ENCODE measurements at regions not wholly inside any gene's neighbourhood (a gene's known extent, or its start where the extent isn't known, plus 50 kb on each side); places are given as distances from the start of the nearest gene placed in this dataset.

- no peak for ATAC-seq (replicated peaks)
- H3K27me3 Mint-ChIP-seq = no peaks in the 10 kb centered on the region
- no peak overlapping the region for H3K27ac Mint-ChIP-seq
- H3K9me3 Mint-ChIP-seq = no peaks in the 10 kb centered on the region
- no peaks in the 10 kb centered on the region for H3K36me3 Mint-ChIP-seq (ENCODE audit: low read depth)
- no peak overlapping the region for H3K4me3 Mint-ChIP-seq
- H3K4me1 Mint-ChIP-seq = no peaks in the 10 kb centered on the region
Observed at GRCh38 chr7:17651863-17652385, 288.4 kb downstream of the SNX13 start.

GRCh38 chr7:17654940-17655339 lies 285.4 kb downstream of the SNX13 start:
- Mint-ChIP-seq H3K9me3 (no peaks in the 10 kb centered on the region), H3K4me3 (no peak overlapping the region), H3K36me3 (ENCODE audit: low read depth) (no peaks in the 10 kb centered on the region), H3K27ac (no peak overlapping the region), H3K27me3 (no peaks in the 10 kb centered on the region), H3K4me1 (no peaks in the 10 kb centered on the region)
- no peak for ATAC-seq (replicated peaks)

- Mint-ChIP-seq H3K4me1 (no peaks in the 10 kb centered on the region), H3K27me3 (no peaks in the 10 kb centered on the region), H3K36me3 (ENCODE audit: low read depth) (no peaks in the 10 kb centered on the region), H3K4me3 (no peak overlapping the region), H3K27ac (no peak overlapping the region), H3K9me3 (no peaks in the 10 kb centered on the region)
- no peak for ATAC-seq (replicated peaks)
Observed at GRCh38 chr7:17659126-17659525, 281.2 kb downstream of the SNX13 start.

- no peak for ATAC-seq (replicated peaks)
- Mint-ChIP-seq H3K4me1 (no peaks in the 10 kb centered on the region), H3K4me3 (no peak overlapping the region), H3K36me3 (ENCODE audit: low read depth) (no peaks in the 10 kb centered on the region), H3K9me3 (no peaks in the 10 kb centered on the region), H3K27ac (no peak overlapping the region), H3K27me3 (peaks cover 3% of the 10 kb centered on the region)
Observed at GRCh38 chr7:17660116-17660515, 280.2 kb downstream of the SNX13 start.

- no peak overlapping the region for H3K27ac Mint-ChIP-seq
- H3K36me3 Mint-ChIP-seq (ENCODE audit: low read depth) = no peaks in the 10 kb centered on the region
- H3K4me3 Mint-ChIP-seq = no peak overlapping the region
- no peaks in the 10 kb centered on the region for H3K4me1 Mint-ChIP-seq
- ATAC-seq (replicated peaks) = no peak
- H3K9me3 Mint-ChIP-seq = no peaks in the 10 kb centered on the region
- peaks cover 3% of the 10 kb centered on the region for H3K27me3 Mint-ChIP-seq
Observed at GRCh38 chr7:17661982-17662585, 278.2 kb downstream of the SNX13 start.

GRCh38 chr7:17663061-17663675 lies 277.1 kb downstream of the SNX13 start:
- no peak for ATAC-seq (replicated peaks)
- Mint-ChIP-seq H3K9me3 (no peaks in the 10 kb centered on the region), H3K4me3 (no peak overlapping the region), H3K27me3 (peaks cover 3% of the 10 kb centered on the region), H3K4me1 (no peaks in the 10 kb centered on the region), H3K27ac (no peak overlapping the region), H3K36me3 (ENCODE audit: low read depth) (no peaks in the 10 kb centered on the region)

- Mint-ChIP-seq H3K27me3 (peaks cover 3% of the 10 kb centered on the region), H3K4me1 (no peaks in the 10 kb centered on the region), H3K9me3 (no peaks in the 10 kb centered on the region), H3K4me3 (no peak overlapping the region), H3K36me3 (ENCODE audit: low read depth) (no peaks in the 10 kb centered on the region), H3K27ac (no peak overlapping the region)
- no peak for ATAC-seq (replicated peaks)
Observed at GRCh38 chr7:17665029-17665428, 275.3 kb downstream of the SNX13 start.

- H3K36me3 Mint-ChIP-seq (ENCODE audit: low read depth) = no peaks in the 10 kb centered on the region
- no peaks in the 10 kb centered on the region for H3K9me3 Mint-ChIP-seq
- H3K4me3 Mint-ChIP-seq = no peak overlapping the region
- ATAC-seq (replicated peaks) = no peak
- peaks cover 3% of the 10 kb centered on the region for H3K27me3 Mint-ChIP-seq
- H3K27ac Mint-ChIP-seq = no peak overlapping the region
- H3K4me1 Mint-ChIP-seq = no peaks in the 10 kb centered on the region
Observed at GRCh38 chr7:17668122-17668521, 272.2 kb downstream of the SNX13 start.

GRCh38 chr7:17669204-17669603 lies 271.1 kb downstream of the SNX13 start:
- ATAC-seq (replicated peaks) = no peak
- H3K4me1 Mint-ChIP-seq = no peaks in the 10 kb centered on the region
- peaks cover 3% of the 10 kb centered on the region for H3K27me3 Mint-ChIP-seq
- no peaks in the 10 kb centered on the region for H3K36me3 Mint-ChIP-seq (ENCODE audit: low read depth)
- no peaks in the 10 kb centered on the region for H3K9me3 Mint-ChIP-seq
- no peak overlapping the region for H3K4me3 Mint-ChIP-seq
- no peak overlapping the region for H3K27ac Mint-ChIP-seq

GRCh38 chr7:17671956-17672355 lies 268.3 kb downstream of the SNX13 start:
- no peaks in the 10 kb centered on the region for H3K4me1 Mint-ChIP-seq
- H3K36me3 Mint-ChIP-seq (ENCODE audit: low read depth) = no peaks in the 10 kb centered on the region
- no peak overlapping the region for H3K27ac Mint-ChIP-seq
- H3K9me3 Mint-ChIP-seq = no peaks in the 10 kb centered on the region
- no peak overlapping the region for H3K4me3 Mint-ChIP-seq
- H3K27me3 Mint-ChIP-seq = no peaks in the 10 kb centered on the region
- no peak for ATAC-seq (replicated peaks)

- ATAC-seq (replicated peaks) = no peak
- Mint-ChIP-seq H3K4me3 (no peak overlapping the region), H3K9me3 (no peaks in the 10 kb centered on the region), H3K36me3 (ENCODE audit: low read depth) (no peaks in the 10 kb centered on the region), H3K4me1 (no peaks in the 10 kb centered on the region), H3K27ac (no peak overlapping the region), H3K27me3 (no peaks in the 10 kb centered on the region)
Observed at GRCh38 chr7:17672783-17673182, 267.5 kb downstream of the SNX13 start.

- ATAC-seq (replicated peaks) = no peak
- Mint-ChIP-seq H3K27ac (no peak overlapping the region), H3K9me3 (no peaks in the 10 kb centered on the region), H3K4me1 (no peaks in the 10 kb centered on the region), H3K27me3 (no peaks in the 10 kb centered on the region), H3K4me3 (no peak overlapping the region), H3K36me3 (ENCODE audit: low read depth) (no peaks in the 10 kb centered on the region)
Observed at GRCh38 chr7:17674166-17674942, 265.9 kb downstream of the SNX13 start.

GRCh38 chr7:17674943-17675608 lies 265.2 kb downstream of the SNX13 start:
- Mint-ChIP-seq H3K9me3 (no peaks in the 10 kb centered on the region), H3K4me3 (no peak overlapping the region), H3K4me1 (no peaks in the 10 kb centered on the region), H3K27me3 (no peaks in the 10 kb centered on the region), H3K36me3 (ENCODE audit: low read depth) (no peaks in the 10 kb centered on the region), H3K27ac (no peak overlapping the region)
- no peak for ATAC-seq (replicated peaks)

GRCh38 chr7:17677408-17677807 lies 262.9 kb downstream of the SNX13 start:
- Mint-ChIP-seq H3K36me3 (ENCODE audit: low read depth) (no peaks in the 10 kb centered on the region), H3K9me3 (no peaks in the 10 kb centered on the region), H3K27ac (no peak overlapping the region), H3K4me1 (no peaks in the 10 kb centered on the region), H3K27me3 (no peaks in the 10 kb centered on the region), H3K4me3 (no peak overlapping the region)
- no peak for ATAC-seq (replicated peaks)

Data from activated T-helper 17 cell treated with anti-CD3 and anti-CD28 coated beads, Interleukin-2, amount 50 U/mL, for 72 hours (primary cell).